NCI-H2107 (cell line): ENCODE measurements at regions not wholly inside any gene's neighbourhood (a gene's known extent, or its start where the extent isn't known, plus 50 kb on each side); places are given as distances from the start of the nearest gene placed in this dataset.

ENCODE experiments used
- DNase-seq: peaks from one replicate; lab custom pipeline; 2025; lab: John Stamatoyannopoulos, UW

DNA sequence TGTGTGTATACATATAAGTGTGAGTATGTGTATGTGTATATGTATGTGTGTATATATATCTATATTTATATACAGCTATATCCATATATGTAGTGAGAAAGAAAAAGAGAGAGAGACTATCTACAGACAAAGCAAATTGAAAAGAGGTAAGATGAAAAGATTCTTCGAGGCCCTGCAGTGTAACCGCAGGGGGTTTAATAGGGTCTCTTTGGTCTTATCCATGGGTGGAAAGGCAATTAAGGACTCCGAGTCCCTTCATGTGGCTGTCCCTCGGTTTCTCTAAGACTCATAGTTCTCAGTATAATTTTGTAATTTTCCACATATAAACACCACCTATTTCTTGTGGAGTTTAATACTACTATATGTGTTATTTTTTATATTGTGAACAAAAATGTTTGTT lies 50.6 kb upstream of the JAZF1 start:
- no peak for DNase-seq

- DNase-seq, result no peak
These were observed 56.0 kb upstream of the JAZF1 start for GRCh38 chr7:28236560-28236959.

GRCh38 chr7:28237363-28237762 lies 56.8 kb upstream of the JAZF1 start:
- DNase-seq, result no peak

DNA sequence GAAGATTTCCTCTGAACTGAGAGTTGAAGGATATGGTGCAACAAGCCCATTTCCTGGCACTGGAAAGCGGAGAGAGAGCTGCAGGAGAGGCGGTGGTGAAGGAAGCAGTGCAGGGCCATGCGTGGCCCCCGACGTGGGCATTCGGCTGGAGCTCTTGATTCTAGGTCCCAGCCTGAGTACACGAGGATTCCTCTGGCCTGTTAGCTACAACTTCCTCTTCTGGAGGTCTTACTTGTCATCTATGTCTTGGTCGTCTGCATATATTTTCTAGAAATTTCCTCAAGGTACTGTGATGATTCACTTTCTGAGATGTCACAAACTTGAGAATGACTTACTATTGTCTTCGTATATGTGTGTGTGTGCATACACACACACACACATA lies 59.2 kb upstream of the JAZF1 start:
- no peak for DNase-seq

- DNase-seq, result no peak
These were observed 59.9 kb upstream of the JAZF1 start for GRCh38 chr7:28240481-28240880.

DNA sequence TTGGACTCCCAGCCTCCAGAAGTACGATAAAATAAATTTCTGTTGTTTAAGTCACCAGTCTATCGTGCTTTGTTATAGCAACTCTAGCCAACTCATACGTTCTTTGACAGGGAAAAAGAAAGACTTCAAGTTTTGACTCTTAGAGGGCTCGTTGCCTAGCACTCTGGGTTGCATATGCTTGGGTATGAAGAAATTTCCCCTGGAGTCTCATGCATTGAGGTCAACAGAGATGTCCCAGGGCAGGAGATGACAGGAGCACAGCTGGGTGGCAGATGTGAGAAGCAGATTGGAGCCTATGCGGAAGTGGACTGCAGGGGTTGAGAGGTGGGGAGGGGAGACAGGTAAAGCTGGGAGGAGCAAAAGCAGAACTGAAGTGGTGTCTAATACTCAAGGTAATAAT lies 63.3 kb upstream of the JAZF1 start:
- no peak for DNase-seq

DNA sequence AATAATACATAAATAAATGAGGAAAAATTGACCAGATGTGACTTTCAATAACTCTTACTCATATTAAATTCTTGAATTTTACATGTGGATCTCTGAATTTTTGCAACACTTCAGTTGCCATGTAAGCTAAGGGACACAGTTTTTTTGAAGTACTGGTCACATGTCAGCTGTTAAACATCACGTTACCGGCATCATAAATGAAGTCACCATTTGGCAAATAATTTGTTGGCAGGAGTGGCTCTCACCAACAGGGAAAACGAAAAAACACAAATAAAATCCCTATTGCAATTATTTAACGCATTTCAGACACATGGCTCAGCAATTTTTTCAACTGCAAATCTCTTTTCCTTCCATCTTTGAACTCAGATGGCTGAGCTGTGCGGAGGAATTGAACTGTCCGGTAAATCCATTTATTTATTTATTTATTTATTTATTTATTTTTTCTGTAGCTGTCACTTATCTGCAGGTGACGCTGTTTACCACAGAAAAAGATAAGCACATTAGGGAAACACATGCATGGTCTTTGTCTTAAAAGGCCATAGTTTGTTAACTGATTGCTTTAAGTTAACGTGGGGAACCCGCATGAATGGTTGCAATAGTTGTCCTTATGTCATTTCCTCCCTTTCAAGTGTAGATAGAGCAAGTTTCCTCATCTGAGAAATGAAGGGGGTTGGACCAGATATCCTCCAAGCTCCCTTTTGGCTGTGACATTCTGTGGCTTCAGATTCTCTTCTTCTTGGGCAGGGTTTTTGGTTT lies 64.7 kb upstream of the JAZF1 start:
- no peak for DNase-seq

GRCh38 chr7:28246921-28247461 lies 66.4 kb upstream of the JAZF1 start:
- DNase-seq, result no peak

GRCh38 chr7:28258240-28258639 lies 77.6 kb upstream of the JAZF1 start:
- DNase-seq, result peak; percentile 22

DNA sequence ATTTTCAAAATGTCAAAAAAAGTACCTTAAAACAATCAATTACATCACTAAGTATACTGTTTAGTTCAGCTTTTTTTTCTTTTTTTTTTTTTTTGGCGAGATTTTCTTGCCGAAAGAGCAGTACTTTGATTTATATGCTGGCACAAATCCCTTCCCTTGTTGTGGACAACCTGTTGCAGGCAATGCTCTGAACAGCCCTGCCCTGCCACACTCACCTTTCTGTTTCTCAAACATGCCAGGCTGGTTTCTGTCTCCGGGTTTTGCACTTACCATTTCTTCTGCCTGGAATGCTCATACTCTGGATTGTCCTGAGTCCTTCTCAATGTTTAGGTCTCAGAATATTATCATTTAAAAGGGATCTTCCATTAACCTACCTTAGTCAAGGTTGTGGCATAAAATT lies 80.4 kb upstream of the JAZF1 start:
- no peak for DNase-seq

DNA sequence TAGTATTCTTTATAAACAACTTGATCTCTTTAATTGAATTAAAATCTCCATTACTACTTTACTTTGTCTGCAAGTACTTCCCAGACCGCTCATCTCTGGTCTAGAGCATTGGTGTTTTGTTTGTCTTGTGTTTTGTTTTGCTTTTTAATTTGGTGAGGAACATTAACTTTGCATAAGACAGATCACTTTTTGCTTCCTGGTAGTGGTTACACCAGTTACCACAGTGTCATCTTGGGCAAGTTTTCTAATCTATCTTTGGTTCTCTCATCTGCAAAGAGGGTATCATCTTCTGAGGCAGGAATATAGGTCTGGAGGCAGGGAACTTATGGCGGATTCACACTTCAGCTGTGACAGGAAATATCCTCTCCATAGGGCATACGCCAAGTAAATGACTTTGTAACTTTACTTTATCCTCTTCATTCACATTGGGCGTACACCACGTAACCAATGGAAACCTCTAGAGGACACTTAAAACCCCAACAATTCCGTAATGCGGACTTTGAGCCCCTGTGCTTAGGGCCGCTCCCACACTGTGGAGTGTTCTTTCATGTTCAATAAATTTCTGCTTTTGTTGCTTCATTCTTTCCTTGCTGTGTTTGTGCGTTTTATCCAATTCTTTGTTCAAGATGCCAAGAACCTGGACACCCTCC lies 83.2 kb upstream of the JAZF1 start:
- DNase-seq, result no peak

DNA sequence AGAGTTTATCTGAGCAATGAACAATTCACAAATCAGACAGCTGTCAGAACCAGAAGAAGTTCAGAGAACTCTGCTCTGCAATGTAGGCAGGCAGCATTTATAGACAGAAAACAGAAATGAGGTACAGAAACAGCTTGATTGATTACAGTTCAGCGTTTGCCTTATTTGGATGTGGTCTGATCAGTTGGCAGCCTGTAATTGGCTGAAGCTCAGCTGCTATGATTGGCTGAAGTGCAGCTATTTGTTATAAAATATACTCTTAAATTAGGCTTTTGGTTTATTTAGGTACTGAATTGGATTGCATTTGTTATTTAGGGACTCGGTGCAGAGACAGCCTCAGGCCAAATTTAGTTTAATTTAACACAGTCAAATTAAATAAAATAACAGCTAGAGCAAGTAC lies 85.8 kb upstream of the JAZF1 start:
- DNase-seq, result no peak

DNA sequence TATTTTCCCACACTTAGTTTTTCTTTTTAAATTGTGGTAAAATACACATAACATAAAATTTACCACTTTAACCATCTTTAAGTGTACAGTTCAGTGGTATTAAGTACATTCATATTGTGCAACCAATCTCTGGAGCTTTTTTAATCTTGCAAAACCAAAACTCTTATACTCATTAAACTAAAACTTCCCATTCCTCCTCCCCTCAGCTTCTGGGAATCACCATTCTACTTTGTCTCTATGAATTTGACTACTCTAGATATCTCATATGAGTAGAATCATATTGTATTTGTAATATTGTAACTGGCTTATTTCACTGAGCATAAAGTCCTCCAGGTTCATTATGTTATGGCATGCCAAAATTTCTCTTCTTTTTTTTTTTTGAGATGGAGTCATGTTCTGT lies 86.4 kb upstream of the JAZF1 start:
- no peak for DNase-seq

DNA sequence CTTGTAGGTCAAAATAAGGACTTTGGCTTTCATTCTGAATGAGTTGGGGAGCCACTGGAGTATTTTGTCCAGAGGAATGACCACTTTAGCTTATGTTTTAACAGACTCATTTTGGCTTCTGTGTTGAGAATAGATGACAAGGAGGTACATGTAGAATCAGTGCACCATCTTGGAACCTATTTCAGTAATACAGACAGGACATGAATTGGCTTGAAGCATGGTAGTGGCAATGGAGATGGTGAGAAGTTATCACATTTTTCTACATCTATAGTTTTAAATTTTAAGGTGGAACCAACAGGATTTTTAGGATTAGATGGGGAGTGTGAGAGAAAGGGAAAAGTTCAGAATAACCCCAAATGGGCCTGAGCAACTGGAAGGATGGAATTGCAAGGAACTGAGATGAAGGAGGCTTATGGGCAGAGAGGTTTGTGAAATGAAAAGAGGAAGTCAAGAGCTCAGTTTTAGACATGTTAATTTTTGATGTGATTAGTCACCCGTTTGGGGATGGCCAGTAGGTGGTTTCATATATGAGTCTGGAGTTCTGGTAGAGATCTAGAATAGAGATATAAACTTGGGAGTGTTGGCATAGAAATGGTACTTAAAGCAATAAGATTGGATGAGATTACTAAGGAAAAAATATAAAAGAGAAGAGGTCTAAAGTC lies 89.2 kb upstream of the JAZF1 start:
- no peak for DNase-seq

DNA sequence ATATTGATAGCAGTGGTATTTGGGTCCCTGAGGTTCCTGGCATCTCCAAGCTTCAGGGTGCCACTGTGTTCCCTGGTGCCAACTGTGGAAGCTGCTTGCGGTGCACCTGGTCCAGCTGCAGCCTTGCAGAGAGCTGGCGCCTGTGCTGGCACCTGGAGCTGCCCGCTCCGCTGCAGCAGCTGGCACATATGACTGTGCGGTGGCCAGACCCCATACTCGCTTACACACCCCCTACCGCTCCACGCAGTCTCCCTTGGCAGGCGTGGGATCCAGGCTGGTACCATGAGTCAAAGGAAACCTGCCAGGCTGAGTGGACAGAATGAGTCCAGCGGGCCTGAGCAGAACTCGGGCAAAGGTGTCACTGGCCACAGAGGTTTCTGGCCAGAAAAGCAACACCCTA lies 89.9 kb upstream of the JAZF1 start:
- DNase-seq, result no peak

DNA sequence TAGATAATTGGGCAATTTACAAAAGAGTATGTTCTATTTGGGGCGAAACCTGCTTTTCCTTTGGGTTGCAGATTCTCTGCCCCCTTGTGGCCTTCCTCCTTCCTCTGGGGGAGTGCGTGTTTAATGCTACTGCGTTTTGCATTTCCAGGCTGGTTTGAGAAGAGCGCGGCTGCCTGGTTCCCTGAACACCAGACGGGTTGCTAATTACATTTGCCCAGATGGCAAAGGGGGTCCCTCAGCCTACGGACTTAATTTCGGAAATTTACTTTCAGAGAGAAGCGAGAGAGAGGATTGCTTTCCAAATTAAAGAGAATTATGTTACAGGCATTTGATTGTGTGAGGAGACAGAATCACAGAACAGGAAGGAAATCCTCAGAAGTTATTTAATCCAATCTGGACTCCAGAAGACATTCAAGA lies 91.9 kb upstream of the JAZF1 start:
- DNase-seq, result no peak

GRCh38 chr7:28276298-28276697 lies 95.7 kb upstream of the JAZF1 start:
- DNase-seq, result no peak

DNA sequence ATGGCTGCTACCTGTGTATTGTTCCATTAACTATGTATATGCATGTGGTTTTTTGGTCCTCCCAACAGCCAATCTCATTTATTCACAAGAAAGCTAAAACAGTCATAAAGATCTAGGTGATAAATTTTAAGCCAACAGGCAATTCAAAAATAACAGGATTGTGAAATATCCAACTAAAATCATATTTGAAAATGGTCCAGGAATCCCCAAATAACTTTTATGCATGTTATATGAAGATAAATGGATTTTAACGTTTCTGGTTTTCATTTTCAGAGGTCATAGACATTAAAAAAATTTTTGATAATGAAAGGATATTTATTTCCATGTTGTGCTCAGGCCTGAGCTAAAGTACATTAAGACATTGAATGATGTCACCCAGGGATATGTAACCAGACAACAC lies 96.8 kb upstream of the JAZF1 start:
- no peak for DNase-seq

DNA sequence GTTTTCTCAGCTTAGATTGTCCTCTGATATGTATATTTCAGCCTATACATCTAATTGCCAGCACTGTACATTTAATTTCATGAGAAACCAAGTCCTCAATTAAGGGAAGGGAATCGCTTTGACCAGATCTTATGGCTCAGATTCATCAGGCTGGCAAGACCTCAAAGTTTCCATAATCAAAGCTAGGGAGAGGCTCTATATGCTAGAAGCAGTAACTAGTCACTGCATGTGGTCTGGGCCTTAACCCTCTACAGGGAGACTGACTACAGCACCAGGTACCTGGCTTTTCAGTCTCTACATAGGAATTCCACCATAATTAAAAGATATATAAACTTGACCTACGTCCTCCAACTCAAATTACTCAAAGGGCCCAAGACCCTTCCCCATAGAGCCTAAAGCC lies 97.4 kb upstream of the JAZF1 start:
- DNase-seq, result no peak

DNA sequence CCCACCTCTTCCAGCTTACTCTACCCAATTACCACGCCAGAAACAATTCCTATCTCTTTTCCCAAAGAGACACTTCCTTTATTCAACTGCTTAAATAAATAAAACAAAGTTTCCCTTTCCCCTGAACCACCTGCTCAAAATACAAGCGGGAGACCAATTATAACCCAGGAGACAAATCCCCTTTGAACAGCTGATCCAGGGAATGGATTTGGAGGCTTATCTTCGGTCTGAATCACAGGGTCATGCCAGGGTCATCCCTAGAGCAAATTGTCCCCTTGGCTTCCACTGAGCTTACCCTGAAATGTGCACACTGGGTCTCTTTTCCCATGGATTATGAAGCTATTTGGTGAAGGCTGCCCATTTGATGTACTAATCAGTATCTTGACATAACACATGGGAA lies 99.9 kb upstream of the JAZF1 start:
- no peak for DNase-seq

DNA sequence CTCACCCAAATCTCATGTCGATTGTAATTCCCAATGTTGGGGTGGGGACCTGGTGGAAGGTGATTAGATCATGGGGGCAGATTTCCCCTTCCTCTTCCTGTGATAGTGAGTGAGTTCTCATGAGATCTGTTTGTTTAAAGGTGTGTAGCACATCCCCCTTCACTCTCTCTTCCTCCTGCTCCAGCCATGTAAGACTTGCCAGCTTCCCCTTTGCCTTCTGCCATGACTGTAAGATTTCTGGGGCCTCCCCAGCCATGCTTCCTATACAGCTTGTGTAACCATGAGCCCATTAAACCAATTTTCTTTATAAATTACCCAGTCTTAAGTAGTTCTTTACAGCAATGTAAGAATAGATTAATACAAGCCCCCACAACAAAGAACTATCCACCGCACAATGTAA lies 109.9 kb upstream of the JAZF1 start:
- DNase-seq, result no peak

DNA sequence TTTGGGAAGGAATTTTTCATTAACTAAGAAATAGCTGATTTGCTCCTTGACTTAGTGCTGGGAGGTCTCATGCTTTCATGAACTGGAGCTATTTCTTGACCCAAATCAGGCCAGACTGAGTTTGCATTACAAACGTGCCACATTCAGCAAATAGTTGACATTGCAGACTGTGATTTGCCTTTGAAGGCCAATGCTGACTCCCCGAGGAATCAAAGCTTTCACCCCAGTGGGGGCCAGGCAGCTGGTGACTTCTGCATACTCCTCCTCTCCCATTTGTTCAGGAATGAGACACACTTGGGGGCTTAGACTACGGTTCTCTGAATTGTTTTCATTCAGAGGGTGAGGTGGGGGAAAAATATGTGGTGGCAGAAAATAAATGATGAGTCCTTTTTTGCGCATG lies 111.0 kb upstream of the JAZF1 start:
- no peak for DNase-seq

GRCh38 chr7:28292834-28293526 lies 112.4 kb upstream of the JAZF1 start:
- DNase-seq, result no peak
